ENCODE measurements at regions not wholly inside any gene's neighbourhood (a gene's known extent, or its start where the extent isn't known, plus 50 kb on each side); places are given as distances from the start of the nearest gene placed in this dataset.

DNA sequence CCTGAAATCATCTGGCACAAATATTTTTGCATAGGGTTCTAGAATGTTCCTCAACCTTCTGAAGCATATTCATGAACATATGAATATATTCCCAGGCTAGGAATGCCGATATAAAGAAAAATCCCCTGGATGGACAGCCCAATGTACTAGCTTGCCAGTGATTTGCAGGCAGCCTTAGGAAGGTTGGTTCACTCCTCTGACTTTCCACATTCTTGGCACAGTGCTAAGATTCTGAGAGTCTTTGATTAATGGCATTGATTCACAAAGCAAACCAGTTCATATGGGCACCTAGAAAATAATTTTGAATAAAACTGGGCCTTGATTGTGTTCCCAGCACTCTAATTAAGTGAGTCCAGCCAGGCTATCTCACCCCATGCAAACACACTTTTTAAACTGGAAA lies 56.9 kb upstream of the ENPP4 start:
- no peak for DNase-seq (ENCODE audit: low read depth in 2 of 2)

DNA sequence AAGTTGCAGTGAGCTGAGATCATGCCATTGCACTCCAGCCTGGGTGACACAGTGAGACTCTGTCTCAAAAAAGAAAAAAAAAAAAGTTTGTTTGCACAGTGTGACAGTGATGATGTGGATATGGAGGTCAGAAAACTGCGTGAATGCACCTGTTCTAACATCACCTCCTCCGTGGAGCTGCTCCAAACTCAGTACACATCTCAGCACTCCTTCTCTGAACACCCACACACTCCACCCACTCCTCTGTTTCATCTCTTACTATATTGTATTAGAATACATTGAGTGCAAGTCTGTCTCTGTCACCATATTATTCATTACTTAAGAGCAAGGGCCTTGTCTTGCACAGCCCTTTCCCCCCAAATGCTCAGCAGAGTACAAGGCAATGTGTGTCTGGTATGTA lies 51.5 kb upstream of the ENPP4 start:
- DNase-seq (ENCODE audit: low read depth in 2 of 2): peak in 1 of 2 donors; percentile 14

DNA sequence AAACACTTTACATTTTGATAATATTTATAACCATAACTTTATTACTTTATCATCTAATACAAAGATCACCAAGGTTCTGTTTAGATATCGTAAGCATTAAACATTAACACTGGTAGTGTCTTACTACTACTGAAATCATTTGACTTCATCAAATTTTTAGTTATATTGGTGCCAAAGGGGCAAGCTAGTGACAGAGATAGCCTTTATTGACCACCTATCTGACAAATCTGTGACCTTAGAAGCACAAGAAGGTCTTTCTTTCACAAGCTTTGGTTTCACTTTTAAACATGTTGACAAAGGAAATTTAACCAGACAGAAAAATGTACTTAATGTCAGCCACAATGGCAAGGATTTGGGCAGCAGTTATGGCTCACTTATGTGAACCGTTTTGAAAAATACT lies 50.7 kb upstream of the ENPP4 start:
- DNase-seq (ENCODE audit: low read depth in 2 of 2): no peak
